ENCODE measurements at regions not wholly inside any gene's neighbourhood (a gene's known extent, or its start where the extent isn't known, plus 50 kb on each side); places are given as distances from the start of the nearest gene placed in this dataset.

DNA sequence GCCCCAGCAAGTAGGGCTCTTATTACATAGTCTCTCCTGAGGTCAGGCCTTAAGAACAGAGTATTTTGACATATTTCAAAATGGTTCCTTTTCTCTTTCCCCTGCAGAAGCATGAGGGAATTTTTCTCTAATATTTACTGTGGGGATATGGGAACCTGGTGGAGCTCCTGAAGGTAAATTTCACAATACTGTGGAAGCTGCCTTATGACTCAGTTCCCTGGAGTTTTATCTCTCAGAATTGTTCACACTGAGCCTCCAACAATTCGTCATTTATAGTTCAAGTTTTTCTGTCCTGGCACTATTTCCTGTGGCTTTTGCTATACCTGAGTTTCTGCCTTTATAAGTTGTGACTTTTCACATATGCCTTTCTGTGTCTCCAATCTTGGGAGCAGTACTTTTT lies 607.2 kb upstream of the NDST4 start:
- Mint-ChIP-seq H3K4me3 (no peak overlapping the region), H3K4me1 (peaks cover 10% of the 10 kb centered on the region), H3K36me3 (no peaks in the 10 kb centered on the region), H3K9me3 (no peaks in the 10 kb centered on the region), H3K27ac (no peak overlapping the region), H3K27me3 (ENCODE audit: low read depth) (no peaks in the 10 kb centered on the region)
- TF ChIP-seq, protein P1, sequence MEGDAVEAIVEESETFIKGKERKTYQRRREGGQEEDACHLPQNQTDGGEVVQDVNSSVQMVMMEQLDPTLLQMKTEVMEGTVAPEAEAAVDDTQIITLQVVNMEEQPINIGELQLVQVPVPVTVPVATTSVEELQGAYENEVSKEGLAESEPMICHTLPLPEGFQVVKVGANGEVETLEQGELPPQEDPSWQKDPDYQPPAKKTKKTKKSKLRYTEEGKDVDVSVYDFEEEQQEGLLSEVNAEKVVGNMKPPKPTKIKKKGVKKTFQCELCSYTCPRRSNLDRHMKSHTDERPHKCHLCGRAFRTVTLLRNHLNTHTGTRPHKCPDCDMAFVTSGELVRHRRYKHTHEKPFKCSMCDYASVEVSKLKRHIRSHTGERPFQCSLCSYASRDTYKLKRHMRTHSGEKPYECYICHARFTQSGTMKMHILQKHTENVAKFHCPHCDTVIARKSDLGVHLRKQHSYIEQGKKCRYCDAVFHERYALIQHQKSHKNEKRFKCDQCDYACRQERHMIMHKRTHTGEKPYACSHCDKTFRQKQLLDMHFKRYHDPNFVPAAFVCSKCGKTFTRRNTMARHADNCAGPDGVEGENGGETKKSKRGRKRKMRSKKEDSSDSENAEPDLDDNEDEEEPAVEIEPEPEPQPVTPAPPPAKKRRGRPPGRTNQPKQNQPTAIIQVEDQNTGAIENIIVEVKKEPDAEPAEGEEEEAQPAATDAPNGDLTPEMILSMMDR (IDR thresholded peaks at IDR 0.05; ENCODE audit: unreplicated experiment), result no peak
- no peak for DNase-seq (ENCODE audit: low spot score in 2 of 2, unreplicated experiment in 2 of 2)

- Mint-ChIP-seq H3K27me3 (ENCODE audit: low read depth) (no peaks in the 10 kb centered on the region), H3K4me1 (peaks cover 5% of the 10 kb centered on the region), H3K36me3 (no peaks in the 10 kb centered on the region), H3K9me3 (peaks cover 10% of the 10 kb centered on the region), H3K27ac (no peak overlapping the region), H3K4me3 (no peak overlapping the region)
- DNase-seq (ENCODE audit: low spot score in 2 of 2, unreplicated experiment in 2 of 2), result no peak
- TF ChIP-seq, protein P1 (IDR thresholded peaks at IDR 0.05; ENCODE audit: unreplicated experiment), result no peak
These were observed 598.2 kb upstream of the NDST4 start for GRCh38 chr4:115711575-115711974.

DNA sequence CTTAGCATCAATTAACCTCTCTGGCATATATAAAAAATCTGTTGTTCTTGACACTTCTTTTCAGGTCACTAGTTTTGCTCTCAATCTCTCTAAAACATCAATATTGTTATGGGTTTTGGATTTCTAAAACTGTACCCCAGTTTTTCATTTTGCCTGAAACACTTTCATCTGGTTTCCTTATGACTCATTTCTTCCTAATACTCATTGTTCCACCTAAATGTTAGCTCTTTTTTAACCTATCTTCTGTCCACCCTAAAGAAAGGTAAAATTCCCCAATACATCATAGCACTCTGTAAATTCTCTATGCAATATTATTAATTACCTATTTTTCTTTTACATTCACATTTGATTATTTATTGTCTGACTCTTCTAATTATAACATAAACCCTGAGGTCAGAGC lies 575.5 kb upstream of the NDST4 start:
- TF ChIP-seq, protein P1 (IDR thresholded peaks at IDR 0.05; ENCODE audit: unreplicated experiment), result no peak
- Mint-ChIP-seq H3K4me1 (peaks cover 4% of the 10 kb centered on the region), H3K36me3 (no peaks in the 10 kb centered on the region), H3K27me3 (ENCODE audit: low read depth) (no peaks in the 10 kb centered on the region), H3K4me3 (no peak overlapping the region), H3K9me3 (peaks cover 15% of the 10 kb centered on the region), H3K27ac (no peak overlapping the region)
- DNase-seq (ENCODE audit: low spot score in 2 of 2, unreplicated experiment in 2 of 2), result no peak

GRCh38 chr4:115687052-115687755 lies 573.8 kb upstream of the NDST4 start:
- DNase-seq (ENCODE audit: low spot score in 2 of 2, unreplicated experiment in 2 of 2), result no peak
- Mint-ChIP-seq H3K27me3 (ENCODE audit: low read depth) (no peaks in the 10 kb centered on the region), H3K36me3 (no peaks in the 10 kb centered on the region), H3K4me1 (peaks cover 4% of the 10 kb centered on the region), H3K4me3 (no peak overlapping the region), H3K27ac (no peak overlapping the region), H3K9me3 (peaks cover 12% of the 10 kb centered on the region)
- TF ChIP-seq, protein P1 (IDR thresholded peaks at IDR 0.05; ENCODE audit: unreplicated experiment), result no peak

- Mint-ChIP-seq H3K36me3 (peaks cover 7% of the 10 kb centered on the region), H3K4me3 (no peak overlapping the region), H3K4me1 (peaks cover 5% of the 10 kb centered on the region), H3K27ac (no peak overlapping the region), H3K27me3 (ENCODE audit: low read depth) (no peaks in the 10 kb centered on the region), H3K9me3 (peaks cover 20% of the 10 kb centered on the region)
- DNase-seq (ENCODE audit: low spot score in 2 of 2, unreplicated experiment in 2 of 2), result no peak
- TF ChIP-seq, protein P1 (IDR thresholded peaks at IDR 0.05; ENCODE audit: unreplicated experiment), result no peak
These were observed 565.1 kb upstream of the NDST4 start for GRCh38 chr4:115678425-115678941.
